HepG2 (cell line): ENCODE measurements at regions not wholly inside any gene's neighbourhood (a gene's known extent, or its start where the extent isn't known, plus 50 kb on each side); places are given as distances from the start of the nearest gene placed in this dataset.

Experiments
- ATAC-seq: fragments of 200-7000 bp; cut with Tn5 transposase; 3 replicates; pipeline ENCODE4 v1.9.1; 2020; ENCODE audit warnings: mild to moderate bottlenecking, moderate library complexity
- BruUV-seq: library from RNA; stranded (reverse); fragments of 400-500 nt; replicated peaks from 2 replicates; lab custom pipeline; 2021; lab: Mats Ljungman, UMichigan
- CTCF ChIA-PET: fragments of 300-600 bp; formaldehyde crosslinking; extraction: SDS; loops from one replicate; lab custom pipeline; 2021; ENCODE audit warnings: low total read pairs, inconsistent platforms, low intra/inter-chr PET ratio; lab: Yijun Ruan, JAX
- POLR2A ChIA-PET: fragments of 350-600 bp; sonication (Branson Sonifier 250); formaldehyde crosslinking; loops from one replicate; lab custom pipeline; 2020; ENCODE audit warnings: antibody characterized with exemption, inconsistent platforms; lab: Yijun Ruan, JAX
- DNase-seq: peaks from one replicate; pipeline ENCODE4 v3.0.0-alpha.2; 2015; ENCODE audit warnings: low spot score
- FAIRE-seq: peaks from 3 replicates; lab custom pipeline; 2011; peaks lifted over from hg19 to GRCh38; lab: Jason Lieb, UNC
- H2AFZ ChIP-seq: one replicate; pipeline ENCODE4 v1.6.1; 2011; ENCODE audit warnings: low read length, inconsistent platforms
- H3K27ac ChIP-seq: fragments of 300-600 bp; 3 replicates; pipeline ENCODE4 v1.8.0; 2011; ENCODE audit warnings: mixed run types, mild to moderate bottlenecking, mixed read lengths, low read length, inconsistent platforms; ENCODE audit not compliant: insufficient read depth; ENCODE audit errors: extremely low read length
- H3K27me3 ChIP-seq, 2 experiments: fragments of 200-600 bp in 1 of 2; 2 replicates in 1 of 2; 3 replicates in 1 of 2; pipeline versions ENCODE4 v1.6.0 to v1.8.0; 2011; ENCODE audit warnings: low read length in 2 of 2, mild to moderate bottlenecking in 2 of 2, moderate library complexity in 2 of 2, inconsistent platforms in 1 of 2; ENCODE audit not compliant: insufficient read depth in 2 of 2, control insufficient read depth in 1 of 2
- H3K36me3 ChIP-seq, 2 experiments: fragments of 200-600 bp in 1 of 2; replicated peaks in 1 of 2; 2 replicates in 1 of 2; 3 replicates in 1 of 2; pipeline versions ENCODE4 v1.5.1 to v1.8.0; 2011; ENCODE audit warnings: low read length in 2 of 2, inconsistent platforms in 1 of 2; ENCODE audit not compliant: insufficient read depth in 2 of 2, control insufficient read depth in 1 of 2
- H3K4me1 ChIP-seq: 2 replicates; pipeline ENCODE4 v1.5.1; 2012; ENCODE audit warnings: low read length, inconsistent platforms; ENCODE audit not compliant: insufficient read depth
- H3K4me2 ChIP-seq: 2 replicates; pipeline ENCODE4 v1.6.0; 2011; ENCODE audit warnings: low read depth, low read length, inconsistent platforms
- H3K4me3 ChIP-seq, 3 experiments: fragments of 200-600 bp in 1 of 3; sonication (generic), shearing (Covaris generic) in 1 of 3; replicated peaks in 1 of 3; 2 replicates each; pipeline ENCODE4 v1.5.1; 2011 to 2016; ENCODE audit warnings: low read length in 3 of 3, inconsistent platforms in 2 of 3, low read depth in 2 of 3, mild to moderate bottlenecking in 2 of 3, control low read depth in 1 of 3, mixed read lengths in 1 of 3; ENCODE audit not compliant: insufficient read depth in 1 of 3
- H3K79me2 ChIP-seq: one replicate; pipeline ENCODE4 v1.6.1; 2011; ENCODE audit warnings: low read length, inconsistent platforms; ENCODE audit not compliant: insufficient read depth
- H3K9ac ChIP-seq: 2 replicates; pipeline ENCODE4 v1.6.0; 2011; ENCODE audit warnings: mild to moderate bottlenecking, low read depth, low read length, inconsistent platforms; ENCODE audit not compliant: insufficient read depth
- H3K9me3 ChIP-seq: 2 replicates; pipeline ENCODE4 v1.5.1; 2012; ENCODE audit warnings: mild to moderate bottlenecking, low read length
- H4K20me1 ChIP-seq: 2 replicates; pipeline ENCODE4 v1.6.0; 2011; ENCODE audit warnings: inconsistent platforms, mild to moderate bottlenecking, low read length, moderate library complexity; ENCODE audit not compliant: insufficient read depth
- CENPX ChIP-seq: sonication (generic); formaldehyde crosslinking; IDR thresholded peaks from 2 replicates; pipeline ENCODE4 v1.9.0; 2021; ENCODE audit warnings: mild to moderate bottlenecking, missing genetic modification reagents, moderate library complexity
- MAF1 ChIP-seq: sonication (generic); formaldehyde crosslinking; IDR thresholded peaks from 2 replicates; pipeline ENCODE4 v1.5.0; 2020; ENCODE audit warnings: missing genetic modification reagents, borderline replicate concordance
- MXD3 ChIP-seq: IDR thresholded peaks from 2 replicates; pipeline ENCODE4 v1.6.1; 2016; ENCODE audit warnings: mild to moderate bottlenecking, missing biosample characterization, missing genetic modification reagents
- ZNF660 ChIP-seq: sonication (generic); formaldehyde crosslinking; IDR thresholded peaks from 2 replicates; pipeline ENCODE4 v1.5.1; 2020; ENCODE audit warnings: mild to moderate bottlenecking, low read depth, missing genetic modification reagents, borderline replicate concordance
- WGBS: methylation state at CpG from one replicate; pipeline ENCODE4 v1.1.6; 2017; ENCODE audit warnings: low lambda C conversion rate; 5-methylcytosine and 5-hydroxymethylcytosine counted together
- in situ Hi-C: cut with HindIII; loops from 2 replicates; pipeline ENCODE4 v1.10.0; 2017; ENCODE audit warnings: low pct_unique_long_range_greater_than_20kb; ENCODE audit not compliant: extremely low pct_ligation_motif_present
- intact Hi-C: fragments of 100-400 bp; cut with micrococcal nuclease; formaldehyde crosslinking; loops from one replicate; pipeline ENCODE4 v1.10.0; 2022; ENCODE audit not compliant: unreplicated experiment
- TF ChIP-seq, protein P1 (sequence below): sonication (generic); formaldehyde crosslinking; IDR thresholded peaks from 2 replicates; pipeline ENCODE4 v1.8.1; 2023; ENCODE audit warnings: missing genetic modification reagents, mild to moderate bottlenecking, borderline replicate concordance
- TF ChIP-seq, protein P2 (sequence below): sonication (generic); formaldehyde crosslinking; conservative IDR thresholded peaks from 2 replicates; pipeline ENCODE4 v1.8.0; 2022; ENCODE audit warnings: low read depth, missing genetic modification reagents

GRCh38 chr4:33696586-33696985, 2547.7 kb downstream of the ARAP2 start (continued):
- TF ChIP-seq CENPX (CRISPR knock-in tag) (no peak), ZNF660 (CRISPR knock-in tag) (no peak), MAF1 (CRISPR knock-in tag) (no peak), MXD3 (CRISPR knock-in tag) (no peak)

GRCh38 chr4:33709247-33709646, 2535.1 kb downstream of the ARAP2 start:
- H3K27ac ChIP-seq, result no peak overlapping the region
- in situ Hi-C loops, result no loop called here
- H3K4me1 ChIP-seq, result no peaks in the 10 kb centered on the region
- CTCF ChIA-PET, result no interaction called here
- H4K20me1 ChIP-seq, result no peaks in the 10 kb centered on the region
- intact Hi-C loops, result no loop called here
- no peak for DNase-seq
- H3K79me2 ChIP-seq, result no peaks in the 10 kb centered on the region
- FAIRE-seq, result no peak
- no peaks in the 10 kb centered on the region for H3K27me3 ChIP-seq
- H3K9ac ChIP-seq, result no peak overlapping the region
- H3K9me3 ChIP-seq, result peaks cover 73% of the 10 kb centered on the region
- no peak overlapping the region for H3K4me2 ChIP-seq
- no TSS peak for BruUV-seq
- H2AFZ ChIP-seq, result no peak overlapping the region
- no peak for ATAC-seq
- TF ChIP-seq, protein P1, sequence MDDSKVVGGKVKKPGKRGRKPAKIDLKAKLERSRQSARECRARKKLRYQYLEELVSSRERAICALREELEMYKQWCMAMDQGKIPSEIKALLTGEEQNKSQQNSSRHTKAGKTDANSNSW (CRISPR knock-in tag), result no peak
- TF ChIP-seq, protein P2, sequence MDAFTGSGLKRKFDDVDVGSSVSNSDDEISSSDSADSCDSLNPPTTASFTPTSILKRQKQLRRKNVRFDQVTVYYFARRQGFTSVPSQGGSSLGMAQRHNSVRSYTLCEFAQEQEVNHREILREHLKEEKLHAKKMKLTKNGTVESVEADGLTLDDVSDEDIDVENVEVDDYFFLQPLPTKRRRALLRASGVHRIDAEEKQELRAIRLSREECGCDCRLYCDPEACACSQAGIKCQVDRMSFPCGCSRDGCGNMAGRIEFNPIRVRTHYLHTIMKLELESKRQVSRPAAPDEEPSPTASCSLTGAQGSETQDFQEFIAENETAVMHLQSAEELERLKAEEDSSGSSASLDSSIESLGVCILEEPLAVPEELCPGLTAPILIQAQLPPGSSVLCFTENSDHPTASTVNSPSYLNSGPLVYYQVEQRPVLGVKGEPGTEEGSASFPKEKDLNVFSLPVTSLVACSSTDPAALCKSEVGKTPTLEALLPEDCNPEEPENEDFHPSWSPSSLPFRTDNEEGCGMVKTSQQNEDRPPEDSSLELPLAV (CRISPR knock-in tag), result no peak
- POLR2A ChIA-PET, result no interaction called here
- no peak overlapping the region for H3K4me3 ChIP-seq
- 0% methylated on average over 3 of the region's 3 CpGs for WGBS
- no peaks in the 10 kb centered on the region for H3K36me3 ChIP-seq
